GM19025 (cell line): ENCODE measurements at regions not wholly inside any gene's neighbourhood (a gene's known extent, or its start where the extent isn't known, plus 50 kb on each side); places are given as distances from the start of the nearest gene placed in this dataset.

Experiments used
- ATAC-seq: cut with Tn5 transposase; IDR thresholded peaks from one replicate; pipeline ENCODE4 v1.9.1; 2021; ENCODE audit warnings: mild to moderate bottlenecking, low read depth, moderate library complexity; ENCODE audit not compliant: unreplicated experiment

DNA sequence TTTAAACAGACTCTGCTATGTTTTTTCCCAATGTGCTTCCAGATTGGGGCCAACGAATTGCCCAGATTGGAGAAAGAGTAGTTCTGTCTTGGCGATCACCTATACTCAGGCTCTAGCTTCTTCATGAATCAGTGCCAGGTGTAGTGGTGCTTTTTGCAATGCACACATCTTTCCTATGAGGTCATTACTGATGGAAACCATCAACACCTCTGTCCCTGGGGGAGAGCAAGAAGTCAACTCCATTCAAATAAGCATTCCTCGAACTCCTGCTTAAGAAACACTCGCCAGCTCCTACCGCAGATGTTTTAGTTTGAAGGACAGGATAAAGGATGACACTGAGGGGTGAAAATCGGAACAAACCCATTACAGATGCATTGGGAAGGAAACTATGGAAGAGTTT is 156.5 kb upstream of the DKK2 start:
- no peak for ATAC-seq

DNA sequence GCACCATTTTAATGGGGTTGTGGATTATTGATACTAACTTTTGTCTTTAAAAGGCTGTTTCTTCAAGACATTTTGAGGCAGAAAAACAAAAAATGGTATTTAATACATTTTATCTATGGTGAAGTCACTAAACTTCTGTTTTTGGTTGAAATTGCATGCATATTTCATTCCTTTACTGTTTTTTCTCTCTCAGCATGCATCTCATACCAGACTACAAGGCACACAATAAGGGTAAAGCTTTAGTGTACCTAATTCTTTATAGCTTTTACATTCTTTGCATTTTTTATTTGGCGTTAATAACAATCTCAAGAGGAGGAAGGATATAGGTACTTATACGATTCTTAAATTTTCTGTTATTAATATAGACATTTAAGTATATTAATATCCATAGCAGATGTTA is 151.0 kb upstream of the DKK2 start:
- no peak for ATAC-seq

GRCh38 chr4:107183155-107183774 is 147.2 kb upstream of the DKK2 start:
- peak; percentile 97 for ATAC-seq

DNA sequence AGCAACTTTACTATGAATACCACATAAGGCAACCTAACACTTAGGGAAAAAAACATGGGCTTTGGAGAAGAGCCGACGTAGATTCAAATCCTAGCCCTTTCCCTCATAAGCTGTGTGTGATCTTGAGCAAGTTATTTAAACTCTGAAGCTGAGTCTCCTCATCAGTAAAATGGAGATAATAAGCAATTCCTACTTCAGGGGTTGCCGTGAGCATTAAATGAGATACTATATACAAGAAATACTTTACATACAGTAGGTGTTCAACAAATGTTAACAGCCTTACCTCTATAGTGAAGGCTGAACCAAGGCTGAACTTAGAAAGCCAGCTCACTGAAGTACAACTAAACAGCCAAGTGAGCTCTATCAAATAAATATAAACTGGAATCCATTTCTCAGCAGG is 146.2 kb upstream of the DKK2 start:
- ATAC-seq: no peak

DNA sequence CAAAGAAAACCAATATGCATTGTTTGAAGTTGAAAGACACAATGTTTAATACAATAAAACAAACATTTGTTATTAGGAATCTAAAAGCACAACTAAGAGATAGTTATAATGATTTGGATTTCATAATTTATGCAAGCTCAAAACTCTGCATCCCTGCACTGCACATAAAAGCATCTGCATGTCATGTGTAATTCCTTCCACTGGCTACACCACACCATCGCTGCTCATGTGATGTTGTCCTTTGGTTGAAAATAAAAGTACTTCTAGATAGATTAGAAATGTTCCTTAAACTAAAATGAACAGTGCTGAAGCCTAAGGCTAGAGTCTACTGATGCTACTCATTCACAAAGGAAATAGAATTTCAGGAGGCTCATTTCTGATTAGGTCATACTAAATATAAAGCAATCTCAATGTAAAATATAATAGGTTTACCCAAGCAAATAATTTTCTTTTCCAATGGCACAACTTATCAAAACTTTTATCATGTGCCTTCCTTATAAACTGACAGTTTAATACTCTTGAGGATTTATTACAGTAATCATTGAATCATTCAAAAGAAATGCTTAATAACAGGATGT is 130.8 kb upstream of the DKK2 start:
- ATAC-seq: no peak

- no peak for ATAC-seq
These were observed 130.1 kb upstream of the DKK2 start for GRCh38 chr4:107166181-107166580.

- no peak for ATAC-seq
These were observed 128.9 kb upstream of the DKK2 start for GRCh38 chr4:107164962-107165475.

DNA sequence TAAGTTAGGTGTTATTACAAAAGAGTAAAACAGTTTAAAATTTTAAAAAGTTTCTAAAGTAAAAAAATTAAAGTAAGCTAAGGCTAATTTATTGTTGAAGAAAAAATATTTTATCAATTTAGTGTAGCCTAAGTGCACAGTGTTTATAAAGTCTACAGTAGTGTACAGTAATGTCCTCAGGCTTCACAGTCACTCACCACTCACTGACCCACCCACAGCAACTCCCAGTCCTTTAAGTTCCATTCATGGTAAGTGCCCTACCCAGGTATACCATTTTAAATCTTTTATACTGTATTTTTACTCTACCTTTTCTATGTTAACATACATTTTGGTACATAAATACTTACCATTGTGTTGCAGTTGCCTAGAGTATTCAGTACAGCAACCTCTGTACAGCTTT is 120.3 kb upstream of the DKK2 start:
- no peak for ATAC-seq

GRCh38 chr4:107155366-107155765 is 119.3 kb upstream of the DKK2 start:
- no peak for ATAC-seq

GRCh38 chr4:107153956-107154355 is 117.8 kb upstream of the DKK2 start:
- ATAC-seq: no peak

DNA sequence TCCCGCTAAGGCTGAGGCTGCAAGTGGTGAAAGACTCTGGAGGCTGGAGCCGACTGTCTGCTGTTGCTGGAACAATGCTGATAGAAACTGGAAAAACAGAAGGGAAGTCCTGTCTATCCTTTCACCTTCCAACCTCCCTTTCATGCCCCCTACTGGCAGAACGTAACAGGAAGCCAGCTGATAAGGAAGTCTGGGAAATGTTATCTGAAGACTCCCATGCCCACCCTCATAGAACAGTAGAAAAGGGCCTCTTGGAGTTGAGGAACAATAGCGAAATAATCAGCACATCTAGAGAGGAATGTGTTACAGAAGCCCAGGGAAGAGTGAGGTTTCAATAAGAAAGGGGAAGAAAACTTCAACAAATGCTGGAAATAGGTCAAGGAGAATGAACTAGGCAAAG is 117.1 kb upstream of the DKK2 start:
- no peak for ATAC-seq

DNA sequence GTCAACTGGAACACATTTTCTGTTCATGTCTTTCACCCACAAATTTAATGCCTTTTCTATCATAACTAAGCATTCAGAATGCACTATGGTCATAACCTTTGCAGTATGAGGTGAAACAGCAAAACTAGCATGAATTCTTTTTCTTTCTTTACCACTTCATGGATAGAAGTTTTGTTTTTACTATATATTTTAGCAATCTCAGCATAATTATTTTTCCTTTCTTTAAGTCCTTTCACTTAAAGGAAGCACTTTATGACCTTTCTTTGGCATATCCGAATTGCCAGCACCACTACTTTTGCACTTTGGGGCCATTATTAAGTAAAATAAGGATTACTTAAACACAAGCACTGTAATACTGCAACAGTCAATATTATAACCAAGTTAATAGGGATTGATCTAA is 115.1 kb upstream of the DKK2 start:
- ATAC-seq: no peak

DNA sequence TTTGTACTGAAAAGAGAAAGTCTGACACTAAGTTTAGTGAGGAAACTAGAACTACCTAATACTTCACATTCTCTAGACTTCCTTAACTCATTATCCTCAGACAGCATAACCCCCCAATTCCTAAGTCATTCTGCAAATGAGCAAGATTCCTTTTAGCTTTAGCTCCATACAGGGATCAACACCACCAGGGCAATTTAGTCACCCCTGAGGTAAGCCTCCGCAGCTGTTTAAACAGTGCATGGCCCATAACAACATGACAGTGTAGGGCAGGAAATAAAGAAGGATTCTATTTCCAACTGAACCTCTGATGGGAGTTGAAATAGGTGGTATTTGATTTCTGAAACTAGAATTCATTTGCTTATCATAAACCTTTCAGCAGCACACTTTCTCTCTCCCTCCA is 112.8 kb upstream of the DKK2 start:
- no peak for ATAC-seq

DNA sequence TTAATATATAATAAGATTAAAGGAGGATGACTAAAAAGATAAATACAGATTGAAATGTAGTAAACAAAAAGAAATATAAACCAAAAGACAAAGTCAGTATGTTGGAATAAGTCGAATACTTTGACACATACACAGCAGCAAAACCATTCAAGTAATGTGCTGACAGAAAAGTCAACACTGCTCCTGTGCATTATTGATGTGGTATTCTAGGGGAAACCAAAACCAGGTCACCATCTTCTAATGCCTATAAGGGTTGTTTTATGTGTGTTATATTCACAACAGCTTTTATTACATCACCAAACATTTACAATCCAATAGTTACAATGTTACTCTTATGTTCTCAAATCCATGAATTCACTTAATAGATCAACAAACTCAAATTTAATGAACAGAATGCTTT is 111.8 kb upstream of the DKK2 start:
- ATAC-seq: no peak

GRCh38 chr4:107138433-107138832 is 102.3 kb upstream of the DKK2 start:
- no peak for ATAC-seq

DNA sequence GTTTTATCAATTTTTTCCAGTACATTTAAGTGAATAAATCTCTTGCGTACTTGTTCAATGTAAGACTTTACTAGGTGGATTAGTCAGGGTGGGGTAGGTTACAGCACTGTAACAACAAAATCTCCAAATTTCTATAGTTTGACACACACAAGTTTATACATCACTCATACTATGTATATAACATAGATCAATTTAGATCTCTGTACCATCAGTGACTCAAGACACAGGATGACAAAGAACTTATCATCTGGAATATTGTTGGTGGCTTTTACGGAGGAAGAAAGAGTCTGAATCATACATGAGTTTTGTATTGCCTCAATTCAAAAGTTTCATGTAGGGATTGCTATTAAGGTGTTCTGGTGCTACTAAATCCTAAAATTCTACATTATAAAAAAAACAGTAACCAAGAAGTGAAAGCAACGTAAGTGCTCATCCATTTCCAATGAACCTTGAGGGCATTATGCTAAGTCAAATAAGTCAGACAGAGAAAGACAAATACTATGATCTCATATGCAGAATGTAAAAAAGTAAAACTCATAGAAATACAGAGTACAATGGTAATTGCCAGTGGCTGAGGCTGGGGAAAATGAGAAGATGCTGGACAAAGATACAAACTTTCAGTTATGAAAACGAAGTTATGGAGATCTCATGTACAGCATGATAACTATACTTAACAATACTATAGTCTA is 98.0 kb upstream of the DKK2 start:
- no peak for ATAC-seq

GRCh38 chr4:107131295-107131694 is 95.2 kb upstream of the DKK2 start:
- no peak for ATAC-seq

- ATAC-seq: no peak
These were observed 94.0 kb upstream of the DKK2 start for GRCh38 chr4:107130157-107130556.

- no peak for ATAC-seq
These were observed 93.5 kb upstream of the DKK2 start for GRCh38 chr4:107129611-107130010.

DNA sequence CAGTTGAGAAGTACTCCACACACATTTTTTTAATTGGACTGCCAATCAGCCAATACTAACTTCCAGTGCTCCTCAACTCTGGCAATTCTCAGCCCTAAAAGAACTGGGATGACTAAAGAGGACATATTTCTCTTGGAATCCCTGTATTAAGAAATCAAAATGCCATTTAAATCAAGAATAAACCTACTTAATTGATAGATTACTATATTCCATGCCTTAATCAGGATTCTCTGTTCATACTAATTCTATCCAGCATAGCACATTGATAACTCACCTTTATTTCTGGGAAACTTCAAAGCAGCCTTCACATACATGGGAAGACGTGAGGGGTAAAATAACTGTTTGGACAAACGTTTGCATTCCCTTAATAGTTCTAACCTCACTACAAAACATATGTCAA is 93.0 kb upstream of the DKK2 start:
- ATAC-seq: no peak

- ATAC-seq: no peak
These were observed 92.0 kb upstream of the DKK2 start for GRCh38 chr4:107128116-107128515.

DNA sequence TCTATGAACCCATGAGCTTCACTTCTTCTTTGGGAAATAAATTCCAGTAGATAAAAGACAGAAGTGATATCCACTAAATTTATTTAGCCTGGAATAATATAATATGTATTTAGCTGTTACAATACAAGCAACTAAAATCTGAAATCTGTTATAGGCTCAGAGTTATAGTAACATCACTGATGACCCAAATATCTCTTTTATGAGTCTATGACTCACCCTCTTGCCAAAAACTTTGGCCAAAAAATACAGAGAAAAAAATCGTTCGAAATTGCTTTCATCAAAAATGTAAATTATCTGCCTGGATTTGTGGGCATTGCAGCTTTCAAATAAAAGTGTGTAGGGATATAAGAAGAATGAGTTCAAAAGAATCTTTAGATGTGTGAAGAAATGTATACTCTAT is 89.4 kb upstream of the DKK2 start:
- ATAC-seq: no peak
